ENCODE measurements at regions not wholly inside any gene's neighbourhood (a gene's known extent, or its start where the extent isn't known, plus 50 kb on each side); places are given as distances from the start of the nearest gene placed in this dataset.

DNA sequence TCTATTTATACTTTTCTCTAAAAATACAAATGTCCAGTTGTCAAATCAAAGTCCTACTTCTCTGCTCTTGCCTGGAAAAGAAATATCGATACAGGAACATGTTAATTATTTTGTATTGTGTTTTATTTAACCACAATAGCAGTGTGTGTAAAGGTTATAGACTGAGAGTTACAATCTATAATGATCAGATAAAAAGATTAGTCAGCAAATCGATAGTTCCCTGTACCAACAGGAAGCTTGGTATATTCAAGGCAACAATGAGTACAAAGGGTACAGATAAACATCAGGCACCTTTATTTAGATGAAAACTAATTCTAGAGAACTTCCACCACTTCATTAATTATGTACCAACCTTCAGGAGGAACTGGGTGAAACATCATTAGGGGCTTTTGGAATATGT, 469.5 kb downstream of the GBA3 start:
- TF ChIP-seq CTCF (conservative IDR thresholded peaks at IDR 0.05 in 1 of 2, IDR thresholded peaks at IDR 0.05 in 1 of 2; ENCODE audit: low read depth in 1 of 2, low read length in 2 of 2) (no peak), EZH2 (IDR thresholded peaks at IDR 0.05; ENCODE audit: low read length, missing control alignments) (no peak)

All from fibroblast of lung (primary cell).